ENCODE measurements at regions not wholly inside any gene's neighbourhood (a gene's known extent, or its start where the extent isn't known, plus 50 kb on each side); places are given as distances from the start of the nearest gene placed in this dataset.

GRCh38 chr4:114209584-114209983 lies 230.1 kb upstream of the ARSJ start:
- no peak for DNase-seq (ENCODE audit: extremely low read depth, insufficient read length)
- Histone ChIP-seq H3K4me3 (replicated peaks; ENCODE audit: low read depth, low read length) (no peak overlapping the region), H3K27me3 (replicated peaks; ENCODE audit: control insufficient read depth, insufficient read depth, low read length) (no peaks in the 10 kb centered on the region), H3K36me3 (ENCODE audit: control insufficient read depth, insufficient read depth, low read length) (no peaks in the 10 kb centered on the region)
- no peak for TF ChIP-seq CTCF (IDR thresholded peaks at IDR 0.05; ENCODE audit: insufficient read depth, low read length, poor library complexity, severe bottlenecking)

- no peaks in the 10 kb centered on the region for H3K36me3 ChIP-seq (ENCODE audit: control insufficient read depth, insufficient read depth, low read length)
- no peak for TF ChIP-seq CTCF (IDR thresholded peaks at IDR 0.05; ENCODE audit: insufficient read depth, low read length, poor library complexity, severe bottlenecking)
- no peaks in the 10 kb centered on the region for H3K27me3 ChIP-seq (replicated peaks; ENCODE audit: control insufficient read depth, insufficient read depth, low read length)
- no peak for DNase-seq (ENCODE audit: extremely low read depth, insufficient read length)
- H3K4me3 ChIP-seq (replicated peaks; ENCODE audit: low read depth, low read length), result no peak overlapping the region
These were observed 232.1 kb upstream of the ARSJ start for GRCh38 chr4:114211556-114211955.

GRCh38 chr4:114217150-114217817 lies 237.8 kb upstream of the ARSJ start:
- Histone ChIP-seq H3K36me3 (ENCODE audit: control insufficient read depth, insufficient read depth, low read length) (no peaks in the 10 kb centered on the region), H3K27me3 (replicated peaks; ENCODE audit: control insufficient read depth, insufficient read depth, low read length) (no peaks in the 10 kb centered on the region), H3K4me3 (replicated peaks; ENCODE audit: low read depth, low read length) (no peak overlapping the region)
- no peak for TF ChIP-seq CTCF (IDR thresholded peaks at IDR 0.05; ENCODE audit: insufficient read depth, low read length, poor library complexity, severe bottlenecking)
- DNase-seq (ENCODE audit: extremely low read depth, insufficient read length), result no peak

DNA sequence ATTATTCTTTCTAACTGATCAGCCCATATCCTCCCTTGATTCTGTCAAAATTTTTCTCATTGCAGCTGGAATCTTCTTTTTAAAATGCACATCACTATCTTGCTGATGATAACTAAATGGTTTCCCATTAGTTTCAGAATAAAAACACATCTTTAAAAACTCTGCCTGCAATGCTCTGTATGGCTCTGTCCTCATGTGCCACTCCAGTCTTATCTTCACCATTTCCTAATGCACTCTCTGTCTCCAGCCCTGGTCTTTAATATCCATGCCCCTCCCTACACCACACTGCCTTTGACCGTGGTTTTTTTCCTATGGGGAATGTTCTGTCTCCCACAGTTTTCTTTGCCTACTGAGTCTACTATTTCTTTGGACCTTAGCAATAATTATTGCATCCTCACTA lies 244.1 kb upstream of the ARSJ start:
- no peak for DNase-seq (ENCODE audit: extremely low read depth, insufficient read length)
- no peak for TF ChIP-seq CTCF (IDR thresholded peaks at IDR 0.05; ENCODE audit: insufficient read depth, low read length, poor library complexity, severe bottlenecking)

GRCh38 chr4:114225436-114225835 lies 246.0 kb upstream of the ARSJ start:
- no peak for TF ChIP-seq CTCF (IDR thresholded peaks at IDR 0.05; ENCODE audit: insufficient read depth, low read length, poor library complexity, severe bottlenecking)
- Histone ChIP-seq H3K4me3 (replicated peaks; ENCODE audit: low read depth, low read length) (no peak overlapping the region), H3K36me3 (ENCODE audit: control insufficient read depth, insufficient read depth, low read length) (no peaks in the 10 kb centered on the region), H3K27me3 (replicated peaks; ENCODE audit: control insufficient read depth, insufficient read depth, low read length) (no peaks in the 10 kb centered on the region)
- no peak for DNase-seq (ENCODE audit: extremely low read depth, insufficient read length)

More for the DNA sequence above, 244.1 kb upstream of the ARSJ start:
- H3K4me3 ChIP-seq (replicated peaks; ENCODE audit: low read depth, low read length), result no peak overlapping the region
- no peaks in the 10 kb centered on the region for H3K27me3 ChIP-seq (replicated peaks; ENCODE audit: control insufficient read depth, insufficient read depth, low read length)
- H3K36me3 ChIP-seq (ENCODE audit: control insufficient read depth, insufficient read depth, low read length), result no peaks in the 10 kb centered on the region

- Histone ChIP-seq H3K27me3 (replicated peaks; ENCODE audit: control insufficient read depth, insufficient read depth, low read length) (no peaks in the 10 kb centered on the region), H3K36me3 (ENCODE audit: control insufficient read depth, insufficient read depth, low read length) (no peaks in the 10 kb centered on the region), H3K4me3 (replicated peaks; ENCODE audit: low read depth, low read length) (no peak overlapping the region)
- DNase-seq (ENCODE audit: extremely low read depth, insufficient read length), result no peak
- no peak for TF ChIP-seq CTCF (IDR thresholded peaks at IDR 0.05; ENCODE audit: insufficient read depth, low read length, poor library complexity, severe bottlenecking)
These were observed 246.7 kb upstream of the ARSJ start for GRCh38 chr4:114226179-114226578.
